ENCODE measurements at regions not wholly inside any gene's neighbourhood (a gene's known extent, or its start where the extent isn't known, plus 50 kb on each side); places are given as distances from the start of the nearest gene placed in this dataset.
"Not testable (repeated sequence)": the region's sequence is repeated elsewhere in the genome, so short reads cannot be mapped to it uniquely, and the experiment has no call there.

- no peak for DNase-seq (ENCODE audit: low read depth)
These were observed 57.5 kb upstream of the DYNLT3 start for GRCh38 chrX:37904833-37905232.

GRCh38 chrX:37905436-37906147, 58.2 kb upstream of the DYNLT3 start:
- DNase-seq (ENCODE audit: low read depth), result peak; percentile 80

- no peak for DNase-seq (ENCODE audit: low read depth)
These were observed 59.0 kb upstream of the DYNLT3 start for GRCh38 chrX:37906357-37906756.

GRCh38 chrX:37910186-37910585, 62.8 kb upstream of the DYNLT3 start:
- DNase-seq (ENCODE audit: low read depth), result no peak

- DNase-seq (ENCODE audit: low read depth), result peak; percentile 48
These were observed 64.9 kb upstream of the DYNLT3 start for GRCh38 chrX:37912304-37912703.

- no peak for DNase-seq (ENCODE audit: low read depth)
These were observed 65.4 kb upstream of the DYNLT3 start for GRCh38 chrX:37912777-37913176.

- DNase-seq (ENCODE audit: low read depth), result no peak
These were observed 70.8 kb upstream of the DYNLT3 start for GRCh38 chrX:37918168-37918567.

GRCh38 chrX:37918703-37919102, 71.3 kb upstream of the DYNLT3 start:
- no peak for DNase-seq (ENCODE audit: low read depth)

GRCh38 chrX:37921758-37922157, 74.4 kb upstream of the DYNLT3 start:
- DNase-seq (ENCODE audit: low read depth), result peak; percentile 90

GRCh38 chrX:37922928-37923327, 75.6 kb upstream of the DYNLT3 start:
- DNase-seq (ENCODE audit: low read depth), result no peak

GRCh38 chrX:37925761-37926160, 78.4 kb upstream of the DYNLT3 start:
- not testable (repeated sequence) for DNase-seq (ENCODE audit: low read depth)

- no peak for DNase-seq (ENCODE audit: low read depth)
These were observed 79.3 kb upstream of the DYNLT3 start for GRCh38 chrX:37926700-37927099.

- no peak for DNase-seq (ENCODE audit: low read depth)
These were observed 64.2 kb upstream of the SYTL5 start for GRCh38 chrX:37942170-37942569.

- no peak for DNase-seq (ENCODE audit: low read depth)
These were observed 62.6 kb upstream of the SYTL5 start for GRCh38 chrX:37943554-37944344.

GRCh38 chrX:37946197-37946596, 60.2 kb upstream of the SYTL5 start:
- DNase-seq (ENCODE audit: low read depth), result no peak

- no peak for DNase-seq (ENCODE audit: low read depth)
These were observed 51.1 kb upstream of the SYTL5 start for GRCh38 chrX:37955273-37955672.

- DNase-seq (ENCODE audit: low read depth), result no peak
These were observed 50.1 kb upstream of the SYTL5 start for GRCh38 chrX:37956223-37956622.
